ENCODE measurements at regions not wholly inside any gene's neighbourhood (a gene's known extent, or its start where the extent isn't known, plus 50 kb on each side); places are given as distances from the start of the nearest gene placed in this dataset.

- no peak for TF ChIP-seq GLI4 (tag by site-specific recombination; IDR thresholded peaks at IDR 0.05)
- TF ChIP-seq, protein P1, sequence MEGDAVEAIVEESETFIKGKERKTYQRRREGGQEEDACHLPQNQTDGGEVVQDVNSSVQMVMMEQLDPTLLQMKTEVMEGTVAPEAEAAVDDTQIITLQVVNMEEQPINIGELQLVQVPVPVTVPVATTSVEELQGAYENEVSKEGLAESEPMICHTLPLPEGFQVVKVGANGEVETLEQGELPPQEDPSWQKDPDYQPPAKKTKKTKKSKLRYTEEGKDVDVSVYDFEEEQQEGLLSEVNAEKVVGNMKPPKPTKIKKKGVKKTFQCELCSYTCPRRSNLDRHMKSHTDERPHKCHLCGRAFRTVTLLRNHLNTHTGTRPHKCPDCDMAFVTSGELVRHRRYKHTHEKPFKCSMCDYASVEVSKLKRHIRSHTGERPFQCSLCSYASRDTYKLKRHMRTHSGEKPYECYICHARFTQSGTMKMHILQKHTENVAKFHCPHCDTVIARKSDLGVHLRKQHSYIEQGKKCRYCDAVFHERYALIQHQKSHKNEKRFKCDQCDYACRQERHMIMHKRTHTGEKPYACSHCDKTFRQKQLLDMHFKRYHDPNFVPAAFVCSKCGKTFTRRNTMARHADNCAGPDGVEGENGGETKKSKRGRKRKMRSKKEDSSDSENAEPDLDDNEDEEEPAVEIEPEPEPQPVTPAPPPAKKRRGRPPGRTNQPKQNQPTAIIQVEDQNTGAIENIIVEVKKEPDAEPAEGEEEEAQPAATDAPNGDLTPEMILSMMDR (tag by site-specific recombination; IDR thresholded peaks at IDR 0.05), result no peak
These were observed 296.2 kb downstream of the SETD4 start for GRCh38 chr21:35764077-35764476.

All from HEK293 (cell line).